Vagina (tissue), 2 donors: ENCODE measurements at regions not wholly inside any gene's neighbourhood (a gene's known extent, or its start where the extent isn't known, plus 50 kb on each side); places are given as distances from the start of the nearest gene placed in this dataset.

Source experiments
- POLR2A ChIP-seq, 2 donors: fragments of 450-650 bp; IDR thresholded peaks; one replicate each; pipeline ENCODE4 v1.6.1; 2017; ENCODE audit warnings: antibody characterized with exemption in 2 of 2, mild to moderate bottlenecking in 2 of 2, moderate library complexity in 2 of 2
- POLR2AphosphoS5 ChIP-seq, 2 donors: sonication (generic); formaldehyde crosslinking; IDR thresholded peaks; one replicate each; pipeline ENCODE4 v1.9.0; 2017; ENCODE audit warnings: antibody characterized with exemption in 2 of 2, mild to moderate bottlenecking in 2 of 2, low read depth in 1 of 2; ENCODE audit not compliant: insufficient read depth in 1 of 2
- TF ChIP-seq, protein P1 (sequence below), 3 experiments: fragments of 450-650 bp in 2 of 3; fragments of 200-600 bp in 1 of 3; sonication (generic) in 1 of 3; IDR thresholded peaks; one replicate each; pipeline ENCODE4 v1.5.1; 2017 to 2019; ENCODE audit warnings: antibody characterized with exemption in 3 of 3, mild to moderate bottlenecking in 2 of 3, moderate library complexity in 2 of 3

DNA sequence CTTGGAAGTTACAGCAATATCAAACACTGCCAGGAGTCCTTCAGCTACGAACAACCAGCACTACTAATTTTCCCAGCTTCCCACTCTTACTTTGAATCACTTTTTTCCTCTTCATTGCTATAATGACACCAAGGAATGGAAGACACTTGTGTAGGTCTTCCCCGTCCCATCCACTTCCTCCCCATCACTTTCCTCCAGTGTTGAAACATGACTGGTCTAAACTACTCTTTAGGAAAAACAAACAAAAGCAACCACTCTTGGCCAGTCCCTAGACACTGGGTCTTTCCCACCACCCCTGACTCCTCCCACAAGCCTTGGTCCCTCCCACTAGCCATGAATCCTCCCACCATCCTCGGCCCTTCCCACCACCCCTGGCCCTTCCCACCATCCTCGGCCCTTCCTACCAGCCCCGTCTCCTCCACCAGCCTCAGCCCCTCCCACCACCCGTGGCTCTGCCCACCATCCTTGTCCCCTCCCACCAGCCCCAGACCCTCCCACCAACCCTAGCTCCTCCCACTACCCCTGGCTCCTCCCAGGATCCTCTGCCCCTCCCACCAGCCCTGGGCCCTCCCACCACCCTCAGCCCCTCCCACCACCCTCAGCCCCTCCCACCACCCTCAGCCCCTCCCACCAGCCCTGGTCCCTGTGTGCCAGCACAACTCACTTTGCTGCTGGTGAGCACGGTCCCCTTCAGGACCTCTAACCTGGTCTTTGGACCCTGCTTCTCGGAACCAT, 68.5 kb downstream of the CXCL12 start:
- TF ChIP-seq, protein P1, sequence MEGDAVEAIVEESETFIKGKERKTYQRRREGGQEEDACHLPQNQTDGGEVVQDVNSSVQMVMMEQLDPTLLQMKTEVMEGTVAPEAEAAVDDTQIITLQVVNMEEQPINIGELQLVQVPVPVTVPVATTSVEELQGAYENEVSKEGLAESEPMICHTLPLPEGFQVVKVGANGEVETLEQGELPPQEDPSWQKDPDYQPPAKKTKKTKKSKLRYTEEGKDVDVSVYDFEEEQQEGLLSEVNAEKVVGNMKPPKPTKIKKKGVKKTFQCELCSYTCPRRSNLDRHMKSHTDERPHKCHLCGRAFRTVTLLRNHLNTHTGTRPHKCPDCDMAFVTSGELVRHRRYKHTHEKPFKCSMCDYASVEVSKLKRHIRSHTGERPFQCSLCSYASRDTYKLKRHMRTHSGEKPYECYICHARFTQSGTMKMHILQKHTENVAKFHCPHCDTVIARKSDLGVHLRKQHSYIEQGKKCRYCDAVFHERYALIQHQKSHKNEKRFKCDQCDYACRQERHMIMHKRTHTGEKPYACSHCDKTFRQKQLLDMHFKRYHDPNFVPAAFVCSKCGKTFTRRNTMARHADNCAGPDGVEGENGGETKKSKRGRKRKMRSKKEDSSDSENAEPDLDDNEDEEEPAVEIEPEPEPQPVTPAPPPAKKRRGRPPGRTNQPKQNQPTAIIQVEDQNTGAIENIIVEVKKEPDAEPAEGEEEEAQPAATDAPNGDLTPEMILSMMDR (IDR thresholded peaks at IDR 0.05) = no peak
- TF ChIP-seq POLR2A (IDR thresholded peaks at IDR 0.05) (no peak), POLR2AphosphoS5 (IDR thresholded peaks at IDR 0.05; ENCODE audit: insufficient read depth in 1 of 2, low read depth in 1 of 2) (no peak)
